K562 (cell line): ENCODE measurements at regions not wholly inside any gene's neighbourhood (a gene's known extent, or its start where the extent isn't known, plus 50 kb on each side); places are given as distances from the start of the nearest gene placed in this dataset.

Source experiments
- CCAR2 ChIP-seq: fragments of 200-400 bp; formaldehyde crosslinking; IDR thresholded peaks from 2 replicates; pipeline ENCODE4 v1.6.1; 2017; ENCODE audit warnings: mild to moderate bottlenecking, low read depth, low read length
- CTBP1 ChIP-seq: fragments of 450-650 bp; IDR thresholded peaks from 2 replicates; pipeline ENCODE4 v1.6.1; 2016; ENCODE audit warnings: borderline replicate concordance
- DIDO1 ChIP-seq: fragments of 450-650 bp; IDR thresholded peaks from 2 replicates; pipeline ENCODE4 v1.6.1; 2016; ENCODE audit warnings: low read depth, missing biosample characterization, missing genetic modification characterization
- GABPB1 ChIP-seq: sonication (generic); formaldehyde crosslinking; IDR thresholded peaks from 2 replicates; pipeline ENCODE4 v1.8.0; 2022; ENCODE audit warnings: mild to moderate bottlenecking, missing genetic modification reagents
- GTF2B ChIP-seq: IDR thresholded peaks from 2 replicates; pipeline ENCODE4 v1.6.1; 2011; ENCODE audit not compliant: insufficient read length; ENCODE audit errors: extremely low read depth
- HNRNPLL ChIP-seq: fragments of 200-400 bp; formaldehyde crosslinking; IDR thresholded peaks from 2 replicates; pipeline ENCODE4 v1.6.1; 2017; ENCODE audit warnings: low read length, low read depth, mild to moderate bottlenecking; ENCODE audit not compliant: poor library complexity, severe bottlenecking
- IRF1 ChIP-seq: sonication (generic); formaldehyde crosslinking; IDR thresholded peaks from 2 replicates; pipeline ENCODE4 v1.8.0; 2022; ENCODE audit warnings: missing genetic modification reagents, mild to moderate bottlenecking, borderline replicate concordance
- LARP7 ChIP-seq: fragments of 450-650 bp; IDR thresholded peaks from 2 replicates; pipeline ENCODE4 v1.6.1; 2016
- MTA2 ChIP-seq: fragments of 450-650 bp; IDR thresholded peaks from 2 replicates; pipeline ENCODE4 v1.6.1; 2016; ENCODE audit warnings: low read depth
- MTA3 ChIP-seq: fragments of 450-650 bp; formaldehyde crosslinking; IDR thresholded peaks from 2 replicates; pipeline ENCODE4 v1.6.1; 2017; ENCODE audit warnings: mild to moderate bottlenecking, borderline replicate concordance
- RBM17 ChIP-seq: fragments of 200-400 bp; formaldehyde crosslinking; IDR thresholded peaks from 2 replicates; pipeline ENCODE4 v1.6.1; 2017; ENCODE audit warnings: low read depth, mild to moderate bottlenecking, low read length, borderline replicate concordance
- RHOXF2B ChIP-seq: fragments of 250-450 bp; sonication (Bioruptor Pico); conservative IDR thresholded peaks from 2 replicates; pipeline ENCODE4 v1.5.1; 2021
- SMARCC2 ChIP-seq: fragments of 450-650 bp; IDR thresholded peaks from 2 replicates; pipeline ENCODE4 v1.6.1; 2017; ENCODE audit warnings: antibody characterized with exemption, moderate library complexity, mild to moderate bottlenecking, low read depth
- SMARCE1 ChIP-seq: fragments of 450-650 bp; IDR thresholded peaks from 2 replicates; pipeline ENCODE4 v1.7.1; 2016; ENCODE audit warnings: mild to moderate bottlenecking
- STAT6 ChIP-seq: sonication (generic); formaldehyde crosslinking; IDR thresholded peaks from 2 replicates; pipeline ENCODE4 v1.8.1; 2023; ENCODE audit warnings: mild to moderate bottlenecking, missing genetic modification reagents
- TRIM24 ChIP-seq, 2 experiments: fragments of 450-650 bp; IDR thresholded peaks; 2 replicates each; pipeline ENCODE4 v1.6.1; 2016
- ZFP1 ChIP-seq: fragments of 450-650 bp; formaldehyde crosslinking; IDR thresholded peaks from 2 replicates; pipeline ENCODE4 v1.4.0; 2020; ENCODE audit warnings: mild to moderate bottlenecking, mixed read lengths
- ZNF354B ChIP-seq: fragments of 250-450 bp; sonication (Bioruptor Pico); IDR thresholded peaks from 2 replicates; pipeline ENCODE4 v1.4.0; 2020
- ZNF431 ChIP-seq: sonication (generic); formaldehyde crosslinking; IDR thresholded peaks from 2 replicates; pipeline ENCODE4 v1.8.0; 2022; ENCODE audit warnings: mild to moderate bottlenecking, missing genetic modification reagents
- ZNF445 ChIP-seq: fragments of 250-450 bp; sonication (Bioruptor Pico); IDR thresholded peaks from 2 replicates; pipeline ENCODE4 v1.4.0; 2020; ENCODE audit warnings: low read depth, mild to moderate bottlenecking, moderate library complexity
- ZNF518B ChIP-seq: fragments of 250-450 bp; sonication (Bioruptor Pico); IDR thresholded peaks from 2 replicates; pipeline ENCODE4 v1.5.0; 2021; ENCODE audit warnings: mild to moderate bottlenecking, moderate library complexity
- ZNF583 ChIP-seq: fragments of 250-450 bp; sonication (Bioruptor Pico); IDR thresholded peaks from 2 replicates; pipeline ENCODE4 v1.4.0; 2020

GRCh38 chr6:146914489-146915483 lies 289.4 kb upstream of the STXBP5 start (continued):
- TF ChIP-seq ZNF518B (CRISPR knock-in tag) (no peak), ZNF445 (CRISPR knock-in tag) (no peak), ZNF431 (CRISPR knock-in tag) (no peak), GABPB1 (CRISPR knock-in tag) (peak; percentile 25; the same call in 1 of the 2 replicates), CCAR2 (no peak), RHOXF2B (CRISPR knock-in tag) (0 out of 2 replicates have a peak, but pooled peaks have one; percentile 57), CTBP1 (peak; percentile 25; the same call in 1 of the 2 replicates), ZNF354B (no peak), SMARCE1 (no peak; the same call in none of the 2 replicates), IRF1 (CRISPR knock-in tag) (no peak), HNRNPLL (no peak), TRIM24 (IDR thresholded peaks at IDR 0.05) (peak; percentile 67 to 91; a peak in 3 of 4 replicates), LARP7 (no peak), SMARCC2 (peak; percentile 48; the same call in 1 of the 2 replicates), MTA3 (no peak; the same call in 1 of the 2 replicates), STAT6 (CRISPR knock-in tag) (no peak), ZFP1 (CRISPR knock-in tag) (no peak), MTA2 (no peak), RBM17 (no peak), ZNF583 (CRISPR knock-in tag) (no peak), DIDO1 (tag) (no peak), GTF2B (no peak)
